NCI-H1436 (cell line): ENCODE measurements at regions not wholly inside any gene's neighbourhood (a gene's known extent, or its start where the extent isn't known, plus 50 kb on each side); places are given as distances from the start of the nearest gene placed in this dataset.

Source experiments
- DNase-seq: peaks from one replicate; lab custom pipeline; 2025; lab: John Stamatoyannopoulos, UW

DNA sequence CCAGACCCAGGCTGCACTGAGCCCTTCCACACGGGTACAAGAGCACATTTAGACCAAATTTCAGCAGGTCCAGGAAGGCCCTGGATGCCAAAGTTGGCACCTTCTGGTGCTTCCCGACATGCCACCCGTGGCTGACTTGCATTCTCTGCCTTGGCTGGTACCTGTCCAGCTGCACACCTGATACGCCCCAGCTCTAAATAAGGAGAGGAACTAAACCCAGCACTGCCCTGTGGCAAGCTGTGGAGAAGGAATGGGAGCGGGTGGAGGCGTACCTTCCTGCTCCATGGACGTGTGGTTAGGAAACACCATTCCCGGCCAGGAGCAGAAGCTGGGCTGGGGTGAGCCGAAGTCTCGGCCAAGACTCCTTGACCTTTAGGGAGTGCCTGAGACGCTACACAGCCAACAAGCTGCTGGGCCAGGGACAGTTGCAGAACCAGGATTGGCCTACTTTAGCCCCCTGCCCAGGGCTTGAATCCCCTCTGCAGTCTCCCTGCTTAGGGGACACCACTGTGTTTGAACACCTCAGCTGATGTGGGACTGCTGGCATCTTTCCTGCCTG, 86.5 kb upstream of the TAF1B start:
- no peak for DNase-seq

DNA sequence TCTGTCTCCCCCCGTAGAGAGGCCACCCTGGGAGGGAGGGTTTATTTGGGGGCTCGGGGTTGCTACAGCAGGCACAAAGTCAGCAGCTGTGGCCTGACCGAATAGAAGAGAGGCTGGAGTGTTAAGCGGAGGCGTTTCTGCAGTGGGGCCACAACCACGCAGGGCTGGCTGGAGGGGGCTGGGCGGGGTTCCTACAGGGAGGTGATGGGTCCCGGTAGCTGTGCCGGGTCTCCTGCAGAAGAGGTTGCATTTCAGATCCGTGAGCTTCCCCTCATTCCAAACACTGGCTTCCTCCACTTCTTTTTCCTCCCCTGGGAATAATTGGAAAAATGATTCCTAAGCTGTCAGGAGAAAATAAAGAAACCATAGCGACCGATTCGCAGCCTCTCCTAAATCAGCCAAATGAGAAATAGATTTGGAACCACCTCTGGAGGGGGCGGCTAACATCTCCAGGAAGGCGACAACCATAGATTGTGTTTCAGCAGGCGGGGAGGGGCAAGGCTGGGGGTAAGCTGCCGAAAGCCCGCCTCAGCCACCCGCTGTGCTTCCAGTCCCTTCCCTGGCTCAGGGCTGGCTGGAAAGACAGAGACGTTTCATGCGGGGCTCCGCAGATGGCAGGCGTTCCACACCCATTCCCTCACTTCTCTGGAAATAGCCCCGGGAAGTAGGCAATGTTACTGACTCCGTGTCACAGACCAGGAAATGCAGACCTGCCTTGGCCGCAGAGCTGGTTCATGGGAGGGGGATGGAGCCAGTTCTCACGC, 85.6 kb upstream of the TAF1B start:
- no peak for DNase-seq

DNA sequence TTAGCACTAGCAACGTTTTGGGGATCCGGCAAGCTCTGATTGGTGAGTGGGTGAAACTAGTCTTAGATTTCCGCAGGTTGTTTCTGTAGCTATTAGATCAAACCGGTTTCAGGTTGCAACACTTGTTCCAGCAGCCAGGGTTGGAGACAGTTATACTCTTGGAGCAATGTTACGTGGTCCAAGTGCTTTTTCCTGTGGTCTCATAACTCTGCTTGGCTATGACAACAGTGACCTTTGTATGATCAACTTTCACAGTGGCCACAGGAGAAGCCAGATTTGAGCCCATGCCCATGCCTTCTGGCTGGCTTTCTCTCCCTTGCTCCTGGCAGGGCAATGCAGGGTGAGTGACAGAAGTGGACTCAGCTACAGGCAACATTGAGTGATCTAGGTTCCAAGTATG, 84.5 kb upstream of the TAF1B start:
- DNase-seq, result no peak

DNA sequence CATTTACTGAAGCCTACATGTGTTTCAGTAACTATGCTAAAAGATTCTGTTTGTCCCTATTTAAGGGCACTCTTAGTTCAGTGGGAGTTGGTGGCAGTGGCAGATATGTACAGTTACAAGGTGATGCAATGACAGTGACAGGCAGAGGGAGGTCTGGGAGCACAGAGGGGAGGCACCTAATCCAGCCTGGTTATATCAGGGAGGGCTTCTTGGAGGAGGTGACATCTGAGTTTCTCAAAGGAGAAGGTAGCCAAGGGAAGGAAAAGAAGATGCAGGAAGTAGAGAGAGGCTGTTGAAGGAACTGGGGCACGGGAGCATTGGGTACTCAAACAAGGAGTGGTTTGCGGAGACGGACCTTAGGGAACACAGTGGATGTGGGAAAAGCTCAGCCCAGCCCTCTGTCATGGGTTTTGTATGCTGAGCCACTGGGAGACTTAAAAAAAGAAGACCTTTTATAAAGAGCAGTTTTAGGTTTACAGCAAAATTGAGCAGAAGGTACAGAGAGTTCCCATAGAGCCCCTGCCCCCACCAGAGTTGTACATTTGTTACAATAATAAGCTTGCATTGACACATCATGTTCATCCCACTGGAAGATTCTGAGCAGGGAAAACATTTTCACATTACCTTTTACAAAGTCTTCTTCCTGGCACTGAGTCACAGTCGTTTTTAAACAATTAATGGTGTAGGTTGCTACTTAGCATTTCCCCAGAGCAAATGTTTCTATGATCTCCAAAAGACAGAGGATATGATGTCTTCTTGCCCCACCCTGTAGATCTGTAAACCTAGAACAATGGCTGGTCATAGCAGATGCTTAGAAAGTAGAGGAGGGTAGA, 83.0 kb upstream of the TAF1B start:
- no peak for DNase-seq

DNA sequence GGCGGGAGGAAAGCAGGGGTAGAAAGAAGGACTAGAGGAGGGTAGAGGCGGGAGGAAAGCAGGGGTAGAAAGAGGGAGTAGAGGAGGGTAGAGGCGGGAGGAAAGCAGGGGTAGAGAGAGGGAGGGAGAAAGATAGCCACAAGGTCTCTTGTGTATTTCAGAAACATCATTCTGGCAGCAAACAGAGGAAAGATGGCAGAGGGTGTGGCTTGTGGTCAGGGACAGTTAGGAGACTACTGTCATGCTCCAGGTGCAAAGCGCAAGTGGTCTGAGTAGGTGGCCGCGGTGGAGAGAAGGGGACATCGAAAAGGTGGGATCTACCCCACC, 82.4 kb upstream of the TAF1B start:
- no peak for DNase-seq

DNA sequence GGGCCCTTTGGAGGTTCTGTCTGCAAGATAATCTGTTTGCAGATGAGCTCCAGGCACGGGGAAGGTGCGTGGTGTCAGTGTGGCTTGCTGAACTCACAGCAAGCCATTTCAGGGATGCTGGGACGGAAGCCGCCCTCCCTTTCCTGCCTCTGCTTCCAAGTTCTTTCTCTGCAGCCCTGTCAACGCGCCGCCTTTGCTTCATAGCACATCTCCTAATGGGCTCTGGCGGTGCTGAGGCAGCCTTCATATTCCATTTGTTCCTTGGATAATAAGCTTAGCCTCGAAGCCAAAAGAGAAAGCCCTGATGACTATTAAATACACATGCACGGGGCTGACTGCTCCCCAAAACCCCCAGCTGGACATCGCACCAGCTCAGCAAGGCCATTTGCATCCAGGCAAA, 81.7 kb upstream of the TAF1B start:
- DNase-seq, result no peak

DNA sequence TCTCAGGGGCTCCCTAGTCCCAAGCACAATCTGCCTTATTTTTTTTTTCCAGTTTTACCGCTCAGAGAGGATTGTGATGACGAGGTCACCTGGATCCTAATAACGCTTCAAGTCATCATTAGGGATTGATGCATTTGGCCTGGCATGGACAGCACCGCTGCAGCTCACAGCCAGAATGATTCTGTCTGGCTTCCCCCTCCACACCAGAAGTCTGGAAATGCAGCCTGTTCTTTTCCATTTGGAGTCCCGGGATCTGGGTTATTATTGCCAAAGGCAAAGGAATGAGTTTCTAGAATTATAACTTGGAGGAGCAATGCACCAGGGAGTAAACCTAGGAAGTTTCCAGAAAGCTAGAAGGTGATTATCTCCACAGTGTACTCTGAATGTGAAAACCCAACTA, 81.1 kb upstream of the TAF1B start:
- DNase-seq, result no peak

DNA sequence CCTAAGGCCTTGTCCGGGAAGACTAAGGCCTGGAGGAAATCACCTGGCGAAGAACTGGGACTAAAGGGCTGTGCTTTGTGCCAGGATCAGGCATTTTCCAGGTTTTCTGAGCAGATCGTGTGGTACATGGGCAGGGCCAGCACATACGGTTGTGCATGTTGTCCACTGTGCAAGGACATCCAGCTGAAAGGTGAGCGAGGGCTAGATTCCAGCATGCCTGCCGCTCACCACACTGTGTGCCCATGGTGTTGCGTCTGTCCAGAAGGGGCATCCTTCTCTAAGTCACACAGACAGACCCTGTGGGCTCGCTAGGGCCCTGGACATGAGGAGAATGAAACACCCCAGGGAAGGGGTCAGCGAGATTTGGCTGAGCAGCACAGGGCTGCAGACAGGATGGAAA, 80.3 kb upstream of the TAF1B start:
- no peak for DNase-seq

DNA sequence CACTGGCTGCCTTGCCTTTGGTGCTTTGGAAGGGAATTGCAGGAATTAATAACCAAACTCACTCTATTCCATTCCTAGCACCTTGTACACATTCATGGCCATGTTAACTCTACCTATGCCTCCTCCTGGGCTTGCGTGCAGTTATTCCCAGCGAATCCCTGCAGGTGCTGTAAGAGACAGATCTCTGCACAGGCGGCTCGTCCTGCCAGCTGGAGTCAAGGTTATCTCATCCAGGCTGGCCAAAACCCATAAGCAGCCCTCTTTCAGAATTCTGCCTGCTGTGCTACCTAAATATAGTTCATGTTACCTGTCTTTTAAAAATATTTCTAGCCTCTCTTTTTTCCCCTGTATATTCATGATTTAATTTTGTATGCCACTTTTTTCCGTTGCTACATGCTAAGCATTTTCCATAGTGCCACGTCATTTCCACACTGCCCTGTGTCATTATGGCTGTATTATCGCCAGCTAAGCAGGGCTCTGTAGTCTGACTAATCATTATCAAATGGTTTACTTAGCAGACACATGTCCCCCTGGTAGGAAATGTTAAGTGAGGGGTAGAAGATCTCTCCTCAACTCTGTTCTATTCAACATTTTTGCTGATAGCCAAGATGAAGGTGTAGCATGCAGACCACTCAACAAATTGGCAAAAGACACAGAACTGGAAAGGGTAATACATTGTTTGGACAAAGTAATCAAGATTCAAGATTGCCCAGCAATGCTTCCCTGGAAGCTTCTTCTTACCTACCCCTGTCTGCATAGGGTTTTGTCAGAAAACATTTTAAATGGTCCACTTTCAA, 79.7 kb upstream of the TAF1B start:
- no peak for DNase-seq

DNA sequence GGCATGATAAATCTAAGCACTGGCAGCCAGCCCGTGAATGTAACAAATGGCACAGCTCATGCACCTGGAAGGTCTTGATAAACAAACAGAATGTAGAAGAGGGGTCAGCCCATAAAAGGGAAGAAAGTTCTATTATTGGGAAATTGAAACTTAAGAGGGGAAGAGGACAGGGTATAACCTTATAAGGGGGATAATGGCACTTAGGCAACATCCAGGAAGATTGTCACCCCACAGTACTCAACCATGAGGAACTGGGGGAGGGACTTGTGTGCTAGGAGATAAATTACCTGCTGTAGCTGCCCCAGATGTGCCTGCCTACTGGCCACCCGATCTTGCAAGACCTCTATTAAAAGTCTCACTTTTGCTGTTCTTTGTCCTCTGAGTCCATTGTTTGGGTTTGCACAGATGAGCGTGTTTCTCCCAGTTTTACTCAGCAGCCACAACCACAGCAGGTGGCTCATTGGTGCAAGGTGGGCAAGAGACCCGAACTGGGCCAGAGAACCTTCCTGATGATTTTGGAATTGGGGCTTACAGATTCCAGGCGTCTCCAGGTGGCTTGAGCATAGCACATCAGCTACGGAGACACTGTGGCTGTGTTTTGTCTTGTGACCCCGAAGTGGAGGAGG, 79.0 kb upstream of the TAF1B start:
- no peak for DNase-seq

DNA sequence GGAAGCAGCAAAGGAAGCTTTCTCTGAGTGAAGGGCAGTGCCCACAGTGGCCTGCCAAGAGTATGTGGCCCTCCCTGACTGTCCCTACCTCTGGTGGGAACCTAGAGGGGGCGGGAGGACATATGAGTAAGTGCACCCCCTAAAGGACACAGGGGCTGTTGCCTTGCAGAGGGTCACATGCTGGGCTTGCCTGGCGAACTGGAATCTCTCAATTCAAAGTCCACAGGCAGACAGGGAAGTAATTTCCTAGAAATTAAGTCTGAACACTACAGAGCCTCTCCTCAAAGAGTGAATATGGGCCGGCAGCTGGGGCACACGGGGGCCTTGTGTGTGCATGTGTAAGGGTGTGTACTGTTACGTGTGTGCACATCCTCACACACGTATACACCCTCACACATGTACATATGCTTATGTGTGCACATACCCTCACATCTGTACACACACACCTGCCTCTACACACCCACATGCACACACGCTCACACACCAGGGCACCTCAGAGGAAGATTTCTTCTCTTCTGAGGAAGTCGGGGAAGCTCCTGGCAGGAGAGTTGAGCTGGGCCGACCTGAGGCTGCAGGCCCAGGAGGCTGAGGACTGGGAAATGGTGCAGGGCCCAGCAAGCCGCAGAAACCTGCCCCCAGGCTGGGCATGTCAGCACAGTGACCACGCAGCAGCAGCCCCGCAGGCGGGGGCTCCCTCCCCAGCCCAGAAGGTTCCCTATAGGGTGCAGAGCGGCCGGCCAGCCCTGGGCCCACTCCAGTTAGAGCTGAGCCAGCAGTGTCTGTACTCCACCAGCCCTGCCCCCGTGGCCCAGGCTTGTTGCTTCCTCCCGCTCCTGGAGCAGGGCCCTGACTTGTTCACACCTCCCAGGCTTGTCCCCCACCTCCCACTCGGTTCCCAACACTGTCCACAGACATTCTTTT, 77.4 kb upstream of the TAF1B start:
- no peak for DNase-seq

DNA sequence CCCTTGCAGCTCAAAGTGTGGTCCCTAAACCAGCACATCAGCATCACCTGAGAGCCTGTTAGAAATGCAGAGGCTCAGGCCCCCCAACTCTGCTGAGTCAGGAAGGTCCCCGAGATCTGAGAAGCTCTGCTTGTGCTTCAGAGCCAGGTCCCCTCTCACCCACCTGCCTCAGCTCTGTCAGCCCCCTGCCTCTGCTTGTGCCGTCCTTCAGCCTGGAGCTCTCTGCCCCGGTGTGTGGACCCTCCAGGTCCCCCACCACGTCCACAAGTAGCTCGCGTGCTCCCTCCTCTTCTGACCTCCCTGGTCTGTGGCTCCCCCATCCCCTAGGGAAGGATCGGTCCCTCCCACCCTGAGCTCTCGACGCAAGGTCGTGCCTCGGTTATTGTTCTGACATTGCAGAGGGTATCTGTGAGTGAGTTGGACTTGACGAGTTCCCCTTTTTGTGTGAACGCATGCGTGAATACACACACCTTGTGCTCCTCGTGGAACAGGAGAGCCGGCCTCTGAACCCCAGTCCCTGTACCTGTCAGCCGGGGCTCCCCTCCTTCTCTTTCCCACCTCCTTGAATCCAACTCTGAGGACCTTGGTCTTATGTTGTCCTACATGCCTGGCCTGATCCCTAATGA, 75.5 kb upstream of the TAF1B start:
- no peak for DNase-seq

DNA sequence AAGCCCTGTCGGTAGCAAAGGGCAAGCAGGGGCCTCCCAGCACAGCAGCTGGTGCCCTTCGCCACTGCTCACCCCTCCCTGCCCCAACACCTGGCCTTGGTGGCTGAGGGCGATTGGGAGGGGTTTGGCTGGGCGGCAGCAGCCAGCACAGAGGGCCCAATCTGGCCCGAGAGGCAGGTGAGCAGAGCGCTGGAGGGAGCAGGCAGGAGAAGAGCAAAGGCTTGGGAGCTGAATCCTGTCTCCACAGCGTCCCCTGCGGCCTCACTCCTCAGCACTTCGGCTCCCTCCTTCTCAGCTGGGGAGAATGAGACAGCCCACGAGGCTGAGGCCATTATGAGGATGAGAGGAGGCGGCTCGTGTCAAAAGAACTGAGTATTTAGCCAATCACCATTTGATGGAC, 74.9 kb upstream of the TAF1B start:
- DNase-seq, result no peak

DNA sequence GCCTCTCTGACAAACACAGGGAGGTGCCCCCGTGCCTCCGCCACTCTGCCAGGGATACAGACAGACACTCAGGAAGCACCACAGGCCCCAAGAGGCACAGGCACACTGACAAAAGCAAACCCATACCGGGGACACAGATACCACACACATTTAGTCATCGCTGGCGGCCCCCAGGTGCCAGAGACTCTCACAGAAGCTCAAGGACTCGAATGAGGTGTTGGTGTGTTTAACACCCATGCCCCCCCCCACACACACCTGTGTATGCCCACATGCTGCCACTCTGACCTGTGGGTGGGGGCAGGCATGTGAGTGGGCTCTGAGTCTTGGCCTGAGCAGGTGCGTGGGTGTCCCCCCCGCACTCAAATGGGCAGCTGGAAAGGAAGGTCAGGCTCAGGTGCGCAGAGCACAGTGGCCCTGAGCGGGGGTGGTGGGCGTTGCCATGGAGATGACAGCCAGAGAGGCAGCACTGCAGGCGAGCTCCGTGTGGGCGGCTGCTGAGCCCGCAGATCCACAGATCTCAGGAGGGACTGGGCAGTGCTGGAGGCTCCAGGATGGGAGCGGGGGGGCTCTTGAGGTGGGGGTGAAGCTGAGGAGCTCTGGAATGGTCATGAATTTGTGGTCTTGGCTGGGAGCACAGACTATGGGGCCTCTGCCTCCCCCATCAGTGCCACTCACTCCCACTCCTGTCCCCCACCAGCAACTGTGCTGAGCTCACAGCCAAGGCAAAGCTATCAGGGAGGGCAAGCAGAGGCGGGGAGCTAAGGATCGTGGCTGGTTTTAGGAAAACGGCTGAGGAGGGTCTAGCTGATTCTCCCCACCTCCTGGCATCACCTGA, 73.9 kb upstream of the TAF1B start:
- DNase-seq, result peak; percentile 47

DNA sequence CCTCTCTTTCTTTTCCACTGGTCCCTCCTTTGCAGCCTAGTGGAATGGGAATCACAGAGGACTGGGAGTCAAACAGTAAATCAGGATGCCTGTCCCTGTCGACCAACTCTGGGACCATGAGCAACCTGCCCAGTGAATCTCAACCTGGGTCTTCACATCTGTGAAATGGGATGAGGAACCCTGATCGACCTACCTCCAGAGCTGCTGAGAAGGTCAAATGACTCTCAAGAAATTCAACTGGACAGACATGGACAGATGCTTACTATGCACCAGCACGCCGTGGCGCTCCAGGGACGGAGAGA, 73.3 kb upstream of the TAF1B start:
- no peak for DNase-seq

DNA sequence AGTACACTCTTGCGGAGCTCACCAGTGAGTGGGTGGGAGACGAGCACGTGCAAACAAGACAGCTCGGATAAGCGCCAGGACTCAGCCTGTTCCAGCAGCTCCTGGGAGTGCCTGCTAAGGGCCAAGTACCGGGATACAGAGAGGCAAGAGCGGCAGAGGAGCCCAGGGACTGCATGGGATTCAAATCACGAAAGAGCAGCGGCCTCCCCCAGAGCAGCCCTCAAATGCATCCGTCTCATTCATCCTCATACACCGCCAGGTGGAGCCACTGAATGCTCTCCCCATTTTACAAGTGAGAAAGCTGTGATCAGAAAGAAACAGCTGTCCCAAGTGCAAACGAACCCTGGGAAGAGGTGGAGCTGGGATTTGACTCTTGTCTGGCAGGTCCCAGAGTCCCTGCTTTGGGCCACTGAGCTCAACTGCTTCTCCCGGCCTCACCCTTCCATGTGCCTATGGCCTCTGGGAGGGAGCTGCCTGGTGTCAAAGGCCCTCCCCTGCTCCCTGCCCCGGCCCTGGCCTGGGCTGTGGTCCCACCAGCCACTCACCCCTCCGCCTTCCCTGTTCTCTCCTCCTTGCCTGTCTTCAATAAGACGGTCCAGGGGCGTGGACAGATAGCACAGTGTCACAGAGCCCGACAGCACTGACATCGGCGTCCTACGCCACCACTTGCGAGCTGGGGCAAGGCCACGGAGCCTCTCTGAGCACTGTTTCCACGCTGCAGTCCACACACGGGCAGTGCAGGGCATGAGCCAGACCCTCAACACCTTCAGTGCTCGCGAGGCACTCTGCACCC, 72.8 kb upstream of the TAF1B start:
- peak; percentile 37 for DNase-seq

DNA sequence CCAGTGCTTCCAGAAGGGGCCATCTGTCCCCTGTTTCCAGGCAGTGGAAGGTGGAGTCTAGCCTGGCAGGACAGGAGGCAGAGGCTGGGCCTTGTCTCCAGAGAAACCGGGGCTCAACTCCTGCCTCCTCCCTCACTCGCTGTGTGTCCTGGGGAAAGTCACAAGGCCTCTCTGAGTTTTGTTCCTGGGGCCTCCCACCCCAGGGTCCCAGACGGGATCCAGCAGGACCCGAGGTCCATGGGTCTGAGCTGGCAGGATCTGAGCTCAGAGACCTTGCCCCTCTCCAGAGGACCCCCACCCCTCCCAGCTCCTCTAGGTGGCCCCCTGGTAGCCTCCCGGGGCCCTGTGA, 72.2 kb upstream of the TAF1B start:
- DNase-seq, result no peak

DNA sequence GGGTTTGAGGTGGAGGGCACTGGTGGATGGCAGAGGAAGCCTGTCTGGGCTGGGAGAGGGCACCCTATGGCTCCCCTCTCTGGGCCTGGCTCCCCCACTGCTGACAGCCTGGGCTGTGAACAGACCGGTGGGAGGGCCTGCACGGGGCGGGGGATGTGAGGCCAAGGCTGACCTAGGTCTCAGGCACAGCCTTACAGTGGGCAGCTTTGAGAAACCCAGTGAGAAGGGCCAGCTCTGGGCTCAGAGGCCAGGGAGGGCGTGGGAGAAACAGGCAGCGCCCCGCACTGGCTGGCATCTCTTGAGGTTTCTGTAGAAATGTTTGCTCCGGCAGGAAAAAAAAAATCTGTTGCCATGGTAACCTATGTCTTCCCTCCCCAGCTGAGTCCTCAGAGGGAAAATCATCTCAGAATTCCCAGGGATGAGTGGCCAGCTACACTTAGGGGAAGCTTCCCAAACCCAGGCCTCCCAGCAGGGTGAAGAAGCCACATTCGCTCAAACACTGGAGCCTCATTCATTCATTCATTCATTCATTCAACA, 71.7 kb upstream of the TAF1B start:
- no peak for DNase-seq
